GM06990 (cell line): ENCODE measurements at regions not wholly inside any gene's neighbourhood (a gene's known extent, or its start where the extent isn't known, plus 50 kb on each side); places are given as distances from the start of the nearest gene placed in this dataset.
A peak's percentile ranks its signal among the peaks of the same experiment; 100 is the strongest.

Experiments
- DNase-seq: peaks from one replicate; pipeline ENCODE4 v3.0.0-alpha.2; 2011; ENCODE audit not compliant: insufficient read length; ENCODE audit errors: extremely low read depth
- H3K27me3 ChIP-seq: replicated peaks from 2 replicates; pipeline ENCODE4 v1.6.0; 2011; ENCODE audit warnings: low read length; ENCODE audit not compliant: control insufficient read depth, insufficient read depth
- H3K36me3 ChIP-seq: 2 replicates; pipeline ENCODE4 v1.5.1; 2011; ENCODE audit warnings: low read length; ENCODE audit not compliant: control insufficient read depth, insufficient read depth
- H3K4me3 ChIP-seq: replicated peaks from 2 replicates; pipeline ENCODE4 v1.5.1; 2011; ENCODE audit warnings: low read depth, mild to moderate bottlenecking, control low read depth, low read length
- TF ChIP-seq, protein P1 (sequence below): IDR thresholded peaks from 2 replicates; pipeline ENCODE4 v1.5.1; 2011; ENCODE audit warnings: low read length, control low read depth, mild to moderate bottlenecking, inconsistent platforms; ENCODE audit not compliant: insufficient read depth, poor library complexity, severe bottlenecking

DNA sequence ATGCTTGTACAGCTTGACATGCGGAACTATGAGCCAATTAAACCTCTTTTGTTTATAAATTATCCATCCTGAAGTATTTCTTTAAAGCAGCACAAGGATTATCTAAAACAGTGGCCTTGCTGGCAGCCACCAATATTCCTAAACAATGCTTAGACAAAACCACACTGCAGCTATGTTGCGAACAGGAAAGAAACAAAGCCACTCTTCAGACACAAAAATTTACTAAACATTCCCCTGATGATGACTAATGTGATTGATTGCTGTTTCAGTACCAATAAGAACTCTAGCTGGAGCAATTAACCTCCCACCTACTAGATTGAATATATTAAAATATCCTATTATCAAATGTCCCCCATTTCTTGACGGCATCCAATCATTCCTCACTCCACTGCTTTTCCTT is 325.8 kb upstream of the REG3G start:
- TF ChIP-seq, protein P1, sequence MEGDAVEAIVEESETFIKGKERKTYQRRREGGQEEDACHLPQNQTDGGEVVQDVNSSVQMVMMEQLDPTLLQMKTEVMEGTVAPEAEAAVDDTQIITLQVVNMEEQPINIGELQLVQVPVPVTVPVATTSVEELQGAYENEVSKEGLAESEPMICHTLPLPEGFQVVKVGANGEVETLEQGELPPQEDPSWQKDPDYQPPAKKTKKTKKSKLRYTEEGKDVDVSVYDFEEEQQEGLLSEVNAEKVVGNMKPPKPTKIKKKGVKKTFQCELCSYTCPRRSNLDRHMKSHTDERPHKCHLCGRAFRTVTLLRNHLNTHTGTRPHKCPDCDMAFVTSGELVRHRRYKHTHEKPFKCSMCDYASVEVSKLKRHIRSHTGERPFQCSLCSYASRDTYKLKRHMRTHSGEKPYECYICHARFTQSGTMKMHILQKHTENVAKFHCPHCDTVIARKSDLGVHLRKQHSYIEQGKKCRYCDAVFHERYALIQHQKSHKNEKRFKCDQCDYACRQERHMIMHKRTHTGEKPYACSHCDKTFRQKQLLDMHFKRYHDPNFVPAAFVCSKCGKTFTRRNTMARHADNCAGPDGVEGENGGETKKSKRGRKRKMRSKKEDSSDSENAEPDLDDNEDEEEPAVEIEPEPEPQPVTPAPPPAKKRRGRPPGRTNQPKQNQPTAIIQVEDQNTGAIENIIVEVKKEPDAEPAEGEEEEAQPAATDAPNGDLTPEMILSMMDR, result no peak
- Histone ChIP-seq H3K36me3 (no peaks in the 10 kb centered on the region), H3K4me3 (no peak overlapping the region), H3K27me3 (no peaks in the 10 kb centered on the region)
- DNase-seq, result no peak

DNA sequence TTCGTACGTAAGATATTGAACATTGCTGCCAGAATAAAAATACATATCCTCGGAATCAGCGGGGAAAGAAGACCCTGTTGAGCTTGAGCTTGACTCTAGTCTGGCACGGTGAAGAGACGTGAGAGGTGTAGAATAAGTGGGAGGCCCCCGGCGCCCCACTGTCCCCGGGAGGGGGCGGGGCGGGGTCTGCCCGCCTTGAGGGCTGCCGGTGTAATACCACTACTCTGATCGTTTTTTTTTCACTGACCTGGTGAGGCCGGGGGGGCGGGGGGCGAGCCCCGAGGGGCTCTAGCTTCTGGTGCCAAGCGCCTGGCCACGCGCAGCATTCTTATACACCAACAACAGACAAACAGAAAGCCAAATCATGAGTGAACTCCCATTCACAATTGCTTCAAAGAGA is 324.0 kb upstream of the REG3G start:
- TF ChIP-seq, protein P1, result no peak
- Histone ChIP-seq H3K36me3 (no peaks in the 10 kb centered on the region), H3K4me3 (no peak overlapping the region), H3K27me3 (no peaks in the 10 kb centered on the region)
- DNase-seq, result peak; percentile 2

DNA sequence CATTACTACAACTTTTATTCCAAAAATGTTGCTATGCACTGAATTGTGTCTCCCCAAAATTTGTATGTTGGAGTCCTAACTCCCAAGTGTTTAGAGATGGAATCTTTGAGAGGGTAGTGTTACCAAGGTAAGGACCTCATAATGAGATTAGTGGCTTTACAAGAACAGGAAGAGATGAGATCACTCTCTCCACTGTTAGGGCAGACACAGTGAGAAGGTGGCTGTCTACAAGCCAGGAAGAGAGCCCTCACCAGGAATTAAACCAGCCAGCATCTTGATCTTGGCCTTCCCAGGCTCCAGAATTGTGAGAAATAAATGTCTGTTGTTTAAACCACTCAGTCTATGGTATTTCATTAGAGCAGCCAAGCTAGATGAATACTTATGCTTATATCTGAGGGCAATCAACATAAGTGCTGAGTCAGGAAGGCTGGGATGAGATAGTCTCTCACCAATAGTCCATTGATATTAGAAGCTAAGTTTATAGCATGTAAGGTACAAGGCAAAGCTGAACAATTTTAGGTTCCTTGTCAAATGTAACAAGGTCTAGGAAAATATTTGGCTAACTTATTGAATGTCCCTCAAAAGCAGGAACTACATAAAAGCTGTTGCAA is 317.6 kb upstream of the REG3G start:
- no peaks in the 10 kb centered on the region for H3K27me3 ChIP-seq
- no peak for DNase-seq
- H3K4me3 ChIP-seq, result no peak overlapping the region
- TF ChIP-seq, protein P1, result no peak
- H3K36me3 ChIP-seq, result no peaks in the 10 kb centered on the region

DNA sequence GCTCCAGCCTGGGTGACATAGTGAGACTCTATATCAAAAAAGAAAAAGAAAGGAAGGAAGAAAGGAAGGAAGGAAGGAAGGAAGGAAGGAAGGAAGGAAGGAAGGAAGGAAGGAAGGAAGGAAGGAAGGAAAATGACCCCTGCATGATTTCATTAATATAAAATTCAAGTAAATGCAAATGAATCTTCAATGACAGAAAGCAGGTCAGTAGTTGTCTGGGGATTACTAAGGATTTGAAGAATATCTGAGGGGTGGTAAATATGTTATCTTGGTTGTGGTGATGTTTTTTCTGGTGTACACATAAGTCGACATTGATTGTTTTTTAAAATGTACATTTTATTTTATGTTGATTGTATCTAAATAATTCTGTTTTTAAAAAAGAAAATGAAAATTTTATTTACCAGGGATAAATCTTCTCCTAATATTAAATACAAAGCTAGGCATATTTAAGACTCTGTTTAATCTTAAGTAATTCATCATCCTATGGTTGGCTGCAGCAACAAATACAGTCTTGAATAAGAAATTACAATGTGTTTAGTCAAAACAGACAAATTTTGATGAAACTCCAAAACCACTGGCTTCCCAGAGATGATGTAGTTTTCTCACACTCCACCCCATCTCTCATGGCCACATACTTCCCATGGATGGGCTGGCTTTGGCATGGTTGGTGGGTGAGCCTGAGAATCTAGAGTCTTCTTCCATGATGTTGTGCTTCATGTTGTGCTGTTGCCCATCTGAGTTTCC is 314.7 kb upstream of the REG3G start:
- Histone ChIP-seq H3K27me3 (no peaks in the 10 kb centered on the region), H3K4me3 (no peak overlapping the region), H3K36me3 (no peaks in the 10 kb centered on the region)
- TF ChIP-seq, protein P1, result no peak
- DNase-seq, result no peak

DNA sequence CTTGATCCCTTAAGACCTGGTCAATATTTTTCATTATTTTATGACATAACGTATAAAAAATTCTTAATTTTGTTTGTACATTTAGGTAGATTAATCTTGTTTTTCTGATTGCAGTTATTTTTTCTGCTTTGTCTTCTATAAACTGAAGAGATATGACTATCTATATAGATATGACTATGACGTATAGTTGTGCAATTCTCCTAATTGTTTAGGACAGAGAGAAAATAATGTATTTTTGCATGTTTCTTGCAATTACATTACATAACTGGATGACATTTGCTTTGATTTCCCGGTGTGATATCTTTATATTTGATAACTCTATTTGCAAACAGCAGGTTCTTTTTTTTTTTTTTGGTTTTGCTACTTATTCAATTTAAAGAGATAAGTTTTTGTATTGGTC is 310.2 kb upstream of the REG3G start:
- no peak for DNase-seq
- H3K4me3 ChIP-seq, result no peak overlapping the region
- TF ChIP-seq, protein P1, result no peak
- no peaks in the 10 kb centered on the region for H3K27me3 ChIP-seq
- no peaks in the 10 kb centered on the region for H3K36me3 ChIP-seq
